IMR-90 (cell line): ENCODE measurements at regions not wholly inside any gene's neighbourhood (a gene's known extent, or its start where the extent isn't known, plus 50 kb on each side); places are given as distances from the start of the nearest gene placed in this dataset.

Experiments
- ATAC-seq: fragments of 200-7000 bp; cut with Tn5 transposase; 2 replicates; pipeline ENCODE4 v1.9.1; 2020; ENCODE audit warnings: low read depth, mild to moderate bottlenecking, moderate library complexity
- BruUV-seq: library from RNA; stranded (reverse); fragments of 400-500 nt; replicated peaks from 2 replicates; lab custom pipeline; 2021; lab: Mats Ljungman, UMichigan
- CTCF ChIA-PET: fragments of 300-600 bp; formaldehyde crosslinking; extraction: SDS; loops from one replicate; lab custom pipeline; 2021; ENCODE audit warnings: antibody characterized with exemption; lab: Yijun Ruan, JAX
- POLR2A ChIA-PET: fragments of 300-600 bp; sonication (Branson Sonifier 250); formaldehyde crosslinking; loops from one replicate; lab custom pipeline; 2022; ENCODE audit warnings: antibody characterized with exemption; ENCODE audit not compliant: unreplicated experiment; lab: Charles Lee
- DNase-seq: peaks from one replicate; pipeline ENCODE4 v3.0.0; 2013
- H2AFZ ChIP-seq: replicated peaks from 2 replicates; pipeline ENCODE3; 2013; ENCODE audit warnings: low read length, mild to moderate bottlenecking; ENCODE audit not compliant: poor library complexity
- H2AK5ac ChIP-seq: 2 replicates; pipeline ENCODE4 v1.6.1; 2013; ENCODE audit warnings: low read depth, low read length, inconsistent platforms
- H2AK9ac ChIP-seq: replicated peaks from 2 replicates; pipeline ENCODE3; 2013; ENCODE audit warnings: mild to moderate bottlenecking, low read depth, low read length, moderate library complexity; ENCODE audit not compliant: poor library complexity
- H2BK120ac ChIP-seq: 2 replicates; pipeline ENCODE4 v1.6.1; 2013; ENCODE audit warnings: low read depth, low read length, inconsistent platforms
- H2BK15ac ChIP-seq: 3 replicates; pipeline ENCODE4 v1.6.1; 2013; ENCODE audit warnings: low read depth, low read length, inconsistent platforms
- H2BK20ac ChIP-seq: 2 replicates; pipeline ENCODE4 v1.6.1; 2013; ENCODE audit warnings: low read depth, mild to moderate bottlenecking, inconsistent platforms, low read length, moderate library complexity
- H2BK5ac ChIP-seq: 2 replicates; pipeline ENCODE4 v1.6.1; 2013; ENCODE audit warnings: mild to moderate bottlenecking, low read depth, low read length, inconsistent platforms; ENCODE audit not compliant: poor library complexity, severe bottlenecking
- H3K14ac ChIP-seq: replicated peaks from 2 replicates; pipeline ENCODE4 v1.6.1; 2013; ENCODE audit warnings: low read depth, low read length, inconsistent platforms
- H3K18ac ChIP-seq: 2 replicates; pipeline ENCODE4 v1.6.1; 2013; ENCODE audit warnings: low read depth, low read length, control low read depth
- H3K23ac ChIP-seq: 2 replicates; pipeline ENCODE4 v1.6.1; 2013; ENCODE audit warnings: low read depth, low read length, inconsistent platforms
- H3K27ac ChIP-seq: 2 replicates; pipeline ENCODE4 v1.5.1; 2013; ENCODE audit warnings: mild to moderate bottlenecking, control low read depth, low read length; ENCODE audit not compliant: insufficient read depth
- H3K27me3 ChIP-seq: 2 replicates; pipeline ENCODE4 v1.6.1; 2013; ENCODE audit warnings: low read length; ENCODE audit not compliant: control insufficient read depth, insufficient read depth
- H3K36me3 ChIP-seq: 2 replicates; pipeline ENCODE4 v1.6.1; 2013; ENCODE audit warnings: low read length, mixed read lengths; ENCODE audit not compliant: control insufficient read depth, insufficient read depth
- H3K4ac ChIP-seq: 2 replicates; pipeline ENCODE4 v1.6.1; 2013; ENCODE audit warnings: low read depth, low read length, inconsistent platforms
- H3K4me1 ChIP-seq: 2 replicates; pipeline ENCODE4 v1.6.1; 2013; ENCODE audit warnings: low read length, mixed read lengths; ENCODE audit not compliant: control insufficient read depth, insufficient read depth
- H3K4me2 ChIP-seq: 2 replicates; pipeline ENCODE4 v1.6.1; 2013; ENCODE audit warnings: low read depth, mild to moderate bottlenecking, control low read depth, low read length, moderate library complexity
- H3K4me3 ChIP-seq: 2 replicates; pipeline ENCODE4 v1.5.1; 2013; ENCODE audit warnings: low read depth, mild to moderate bottlenecking, control low read depth, low read length, moderate library complexity; ENCODE audit not compliant: insufficient read depth
- H3K56ac ChIP-seq: 2 replicates; pipeline ENCODE4 v1.6.1; 2013; ENCODE audit warnings: low read length, inconsistent platforms; ENCODE audit not compliant: insufficient read depth; ENCODE audit errors: extremely low read depth
- H3K79me1 ChIP-seq, 2 experiments: 2 replicates each; pipeline ENCODE4 v1.6.1; 2013; ENCODE audit warnings: low read length in 2 of 2, inconsistent platforms in 1 of 2, low read depth in 1 of 2
- H3K9ac ChIP-seq: 2 replicates; pipeline ENCODE4 v1.6.1; 2013; ENCODE audit warnings: low read depth, low read length, control low read depth
- H3K9me1 ChIP-seq: 2 replicates; pipeline ENCODE4 v1.6.1; 2013; ENCODE audit warnings: low read length, inconsistent platforms; ENCODE audit not compliant: insufficient read depth
- H3K9me3 ChIP-seq: 2 replicates; pipeline ENCODE4 v1.6.1; 2013; ENCODE audit warnings: low read length; ENCODE audit not compliant: control insufficient read depth, insufficient read depth
- H4K20me1 ChIP-seq: 2 replicates; pipeline ENCODE4 v1.6.1; 2013; ENCODE audit warnings: low read length, inconsistent platforms; ENCODE audit not compliant: insufficient read depth
- H4K5ac ChIP-seq: 2 replicates; pipeline ENCODE4 v1.6.1; 2013; ENCODE audit warnings: mild to moderate bottlenecking, low read depth, low read length, control low read depth
- H4K8ac ChIP-seq, 2 experiments: 2 replicates each; pipeline ENCODE4 v1.6.1; 2013; ENCODE audit warnings: low read depth in 2 of 2, low read length in 2 of 2, control low read depth in 1 of 2, inconsistent platforms in 1 of 2
- H4K91ac ChIP-seq: 2 replicates; pipeline ENCODE4 v1.6.1; 2013; ENCODE audit warnings: low read depth, low read length, inconsistent platforms; ENCODE audit not compliant: insufficient read depth
- BHLHE40 ChIP-seq: fragments of 150-350 bp; IDR thresholded peaks from 2 replicates; pipeline ENCODE4 v1.6.1; 2016; ENCODE audit warnings: mild to moderate bottlenecking, low read depth, low read length
- FOS ChIP-seq: fragments of 150-350 bp; IDR thresholded peaks from 2 replicates; pipeline ENCODE4 v1.6.1; 2016; ENCODE audit warnings: low read depth, low read length
- MAFK ChIP-seq: IDR thresholded peaks from 2 replicates; pipeline ENCODE4 v1.6.1; 2012; ENCODE audit warnings: low read depth, low read length, improper control_type of control experiment
- MXI1 ChIP-seq: IDR thresholded peaks from 2 replicates; pipeline ENCODE4 v1.6.1; 2012; ENCODE audit warnings: low read depth, mild to moderate bottlenecking, low read length, moderate library complexity, borderline replicate concordance
- NFE2L2 ChIP-seq: fragments of 150-350 bp; IDR thresholded peaks from 2 replicates; pipeline ENCODE4 v1.6.1; 2016; ENCODE audit warnings: low read depth, mild to moderate bottlenecking, low read length
- RAD21 ChIP-seq: IDR thresholded peaks from 2 replicates; pipeline ENCODE4 v1.6.1; 2012; ENCODE audit warnings: low read length, improper control_type of control experiment
- RFX5 ChIP-seq: IDR thresholded peaks from 2 replicates; pipeline ENCODE4 v1.8.0; 2012; ENCODE audit warnings: low read depth, mild to moderate bottlenecking, low read length, moderate library complexity
- SMC3 ChIP-seq: fragments of 150-350 bp; IDR thresholded peaks from 2 replicates; pipeline ENCODE4 v1.6.1; 2016; ENCODE audit warnings: low read depth, mild to moderate bottlenecking, antibody characterized with exemption, low read length, moderate library complexity
- WGBS, 2 experiments: methylation state at CpG; one replicate each; pipeline versions ENCODE4 v1.1.5 to v1.1.7; 2013; ENCODE audit warnings: missing lambda C conversion rate in 2 of 2; ENCODE audit not compliant: insufficient read length in 1 of 2; ENCODE audit errors: extremely low coverage in 2 of 2; 5-methylcytosine and 5-hydroxymethylcytosine counted together
- dilution Hi-C: fragments of 300-500 bp; cut with HindIII; formaldehyde crosslinking; loops from one replicate; pipeline ENCODE4 v1.14.3; 2018; ENCODE audit warnings: low sequenced_read_pairs; ENCODE audit not compliant: unreplicated experiment
- in situ Hi-C: fragments of 300-500 bp; cut with MboI; formaldehyde crosslinking; loops from 3 replicates; pipeline ENCODE4 v1.14.3; 2019; ENCODE audit warnings: low sequenced_read_pairs, inconsistent platforms, mixed read lengths
- intact Hi-C: fragments of 100-400 bp; cut with micrococcal nuclease; formaldehyde crosslinking; loops from 2 replicates; pipeline ENCODE4 v1.10.0; 2022
- TF ChIP-seq, protein P1 (sequence below): fragments of 150-350 bp; IDR thresholded peaks from 2 replicates; pipeline ENCODE4 v1.6.1; 2016; ENCODE audit warnings: low read depth, mild to moderate bottlenecking, low read length, moderate library complexity, borderline replicate concordance
- TF ChIP-seq, protein P2 (sequence below): fragments of 150-350 bp; IDR thresholded peaks from 2 replicates; pipeline ENCODE4 v1.6.1; 2017; ENCODE audit warnings: mild to moderate bottlenecking, antibody characterized with exemption, low read length, low read depth

DNA sequence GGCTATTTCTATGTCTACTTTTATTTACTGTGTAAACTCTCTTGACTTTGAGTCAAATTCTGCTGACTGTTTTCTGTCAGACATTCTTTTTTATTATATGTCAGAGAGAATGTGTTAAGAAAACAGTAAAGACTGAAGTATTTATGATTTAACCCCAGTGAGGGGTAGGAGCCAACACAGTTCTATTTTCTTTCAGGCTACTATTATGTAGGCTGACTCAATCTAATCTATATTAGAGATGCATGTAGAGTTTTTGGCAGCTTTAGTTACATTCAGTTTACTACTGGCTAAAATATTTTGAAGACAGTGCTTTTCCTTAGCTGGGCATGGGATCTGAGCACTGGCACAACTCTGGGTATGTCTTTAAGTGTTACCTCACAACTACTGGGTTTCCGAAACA is 1108.0 kb downstream of the CDH11 start:
- in situ Hi-C loops: no loop called here
- Histone ChIP-seq H2BK120ac (no peak overlapping the region), H4K91ac (no peak overlapping the region), H3K9ac (no peak overlapping the region), H2BK15ac (no peak overlapping the region), H2AK9ac (no peak overlapping the region), H3K36me3 (no peaks in the 10 kb centered on the region), H3K56ac (no peak overlapping the region), H2AK5ac (no peak overlapping the region), H4K8ac (no peak overlapping the region), H2BK20ac (no peak overlapping the region), H3K9me3 (no peaks in the 10 kb centered on the region), H3K18ac (no peak overlapping the region), H2BK5ac (no peak overlapping the region), H3K23ac (no peak overlapping the region), H3K4me1 (no peaks in the 10 kb centered on the region), H3K4me3 (no peak overlapping the region), H3K27ac (no peak overlapping the region), H4K5ac (no peak overlapping the region), H3K9me1 (no peaks in the 10 kb centered on the region), H3K14ac (no peak overlapping the region), H3K79me1 (no peaks in the 10 kb centered on the region), H2AFZ (no peak overlapping the region), H3K27me3 (no peaks in the 10 kb centered on the region), H4K20me1 (no peaks in the 10 kb centered on the region), H3K4ac (no peak overlapping the region), H3K4me2 (no peak overlapping the region)
- WGBS, 2 experiments: no CpG with 5 or more reads among the region's 1 CpG
- ChIA-PET POLR2A (no interaction called here), CTCF (no interaction called here)
- no TSS peak for BruUV-seq
- no peak for ATAC-seq
- dilution Hi-C loops: no loop called here
- TF ChIP-seq NFE2L2 (no peak), BHLHE40 (no peak), MXI1 (no peak), RAD21 (no peak), FOS (no peak), MAFK (no peak), RFX5 (no peak), SMC3 (no peak)
- TF ChIP-seq, protein P1, sequence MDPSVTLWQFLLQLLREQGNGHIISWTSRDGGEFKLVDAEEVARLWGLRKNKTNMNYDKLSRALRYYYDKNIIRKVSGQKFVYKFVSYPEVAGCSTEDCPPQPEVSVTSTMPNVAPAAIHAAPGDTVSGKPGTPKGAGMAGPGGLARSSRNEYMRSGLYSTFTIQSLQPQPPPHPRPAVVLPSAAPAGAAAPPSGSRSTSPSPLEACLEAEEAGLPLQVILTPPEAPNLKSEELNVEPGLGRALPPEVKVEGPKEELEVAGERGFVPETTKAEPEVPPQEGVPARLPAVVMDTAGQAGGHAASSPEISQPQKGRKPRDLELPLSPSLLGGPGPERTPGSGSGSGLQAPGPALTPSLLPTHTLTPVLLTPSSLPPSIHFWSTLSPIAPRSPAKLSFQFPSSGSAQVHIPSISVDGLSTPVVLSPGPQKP: no peak
- TF ChIP-seq, protein P2, sequence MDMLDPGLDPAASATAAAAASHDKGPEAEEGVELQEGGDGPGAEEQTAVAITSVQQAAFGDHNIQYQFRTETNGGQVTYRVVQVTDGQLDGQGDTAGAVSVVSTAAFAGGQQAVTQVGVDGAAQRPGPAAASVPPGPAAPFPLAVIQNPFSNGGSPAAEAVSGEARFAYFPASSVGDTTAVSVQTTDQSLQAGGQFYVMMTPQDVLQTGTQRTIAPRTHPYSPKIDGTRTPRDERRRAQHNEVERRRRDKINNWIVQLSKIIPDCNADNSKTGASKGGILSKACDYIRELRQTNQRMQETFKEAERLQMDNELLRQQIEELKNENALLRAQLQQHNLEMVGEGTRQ: no peak
- DNase-seq: no peak
- intact Hi-C loops: no loop called here
